Anterior cingulate cortex (tissue), 58 donors: ENCODE measurements at regions not wholly inside any gene's neighbourhood (a gene's known extent, or its start where the extent isn't known, plus 50 kb on each side); places are given as distances from the start of the nearest gene placed in this dataset.

Source experiments
- DNase-seq, 58 donors: peaks; one replicate each; lab custom pipeline; 2025; lab: John Stamatoyannopoulos, UW

DNA sequence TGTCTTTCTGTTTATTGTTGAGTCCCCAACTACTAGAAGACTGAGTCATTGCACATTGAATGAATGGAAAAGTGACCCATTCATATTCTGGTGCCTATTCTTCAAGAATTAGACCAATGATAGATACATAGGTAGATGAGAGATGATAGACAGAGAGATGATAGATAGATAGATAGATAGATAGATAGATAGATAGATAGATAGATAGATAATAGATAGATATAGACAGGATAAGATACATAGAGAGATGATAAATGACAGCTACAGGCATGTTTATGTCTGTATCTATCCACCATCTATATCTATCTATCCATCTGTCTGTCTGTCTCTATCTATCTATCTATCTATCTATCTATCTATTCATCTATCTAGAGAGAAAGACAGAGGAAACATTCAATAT lies 170.3 kb upstream of the ARRDC4 start:
- DNase-seq, result no peak

DNA sequence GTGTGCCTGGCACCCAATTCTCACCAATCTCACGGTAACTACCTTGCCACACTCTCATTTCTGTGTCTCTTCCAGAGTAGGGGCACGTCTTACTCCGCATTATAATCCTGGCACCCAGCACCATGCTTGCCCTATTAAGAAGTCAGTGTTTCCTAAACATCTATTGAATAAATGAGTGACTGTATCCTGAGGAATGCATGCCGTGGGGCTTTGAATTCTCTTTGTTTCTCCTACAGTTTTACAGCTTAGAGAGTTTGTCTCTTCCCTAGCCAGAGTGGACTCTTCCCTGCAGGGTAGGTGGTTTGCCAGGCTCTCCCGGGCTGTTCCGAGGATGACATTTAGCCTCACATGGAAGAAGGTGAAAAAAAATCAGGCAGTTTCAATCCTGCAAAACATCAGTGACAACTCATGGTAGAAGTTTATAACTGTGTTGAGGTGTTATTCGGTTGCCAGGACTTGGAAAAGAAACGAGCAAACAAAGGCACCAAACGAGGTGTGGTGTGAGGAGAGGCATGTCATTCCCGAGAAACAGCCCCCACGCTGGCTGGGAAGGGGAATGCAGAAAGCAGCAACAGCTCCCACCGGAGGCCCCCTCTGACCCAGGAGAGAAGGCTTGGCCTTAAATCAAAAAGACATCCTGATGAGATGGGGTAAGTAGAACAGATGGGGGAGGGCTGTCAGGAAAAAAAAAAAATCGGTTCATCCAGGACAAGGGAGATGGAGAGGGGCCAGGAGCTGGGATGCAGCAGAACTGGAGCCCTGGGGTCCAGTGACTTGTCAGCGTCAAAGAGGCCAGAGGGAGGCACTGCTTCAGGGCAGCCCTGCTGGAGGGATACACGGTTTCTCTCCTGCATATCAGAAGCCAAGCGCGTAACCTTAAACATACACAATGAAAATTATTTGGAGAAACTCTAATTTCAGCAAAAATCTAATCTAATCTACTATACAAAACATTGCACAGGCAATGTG lies 168.4 kb upstream of the ARRDC4 start:
- no peak for DNase-seq

DNA sequence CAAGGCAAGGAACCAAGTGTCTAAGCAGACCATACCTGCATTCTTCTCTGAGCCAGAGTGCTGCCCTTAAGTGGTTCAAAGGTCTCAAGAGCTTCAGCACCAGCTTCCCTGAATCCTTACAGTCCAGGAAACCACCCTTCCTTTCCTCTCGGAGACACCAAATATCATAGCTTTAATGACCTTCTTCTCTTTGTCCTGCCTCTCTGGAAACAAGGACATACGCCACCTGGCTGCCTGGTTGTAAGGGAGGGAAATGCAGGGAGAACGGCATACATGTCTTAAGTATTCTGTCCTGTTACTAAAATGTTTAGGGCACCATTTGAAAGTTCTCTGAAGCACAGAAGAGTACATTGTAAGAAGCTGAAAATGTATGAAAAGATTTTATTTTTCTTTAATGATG lies 155.6 kb upstream of the ARRDC4 start:
- no peak for DNase-seq

DNA sequence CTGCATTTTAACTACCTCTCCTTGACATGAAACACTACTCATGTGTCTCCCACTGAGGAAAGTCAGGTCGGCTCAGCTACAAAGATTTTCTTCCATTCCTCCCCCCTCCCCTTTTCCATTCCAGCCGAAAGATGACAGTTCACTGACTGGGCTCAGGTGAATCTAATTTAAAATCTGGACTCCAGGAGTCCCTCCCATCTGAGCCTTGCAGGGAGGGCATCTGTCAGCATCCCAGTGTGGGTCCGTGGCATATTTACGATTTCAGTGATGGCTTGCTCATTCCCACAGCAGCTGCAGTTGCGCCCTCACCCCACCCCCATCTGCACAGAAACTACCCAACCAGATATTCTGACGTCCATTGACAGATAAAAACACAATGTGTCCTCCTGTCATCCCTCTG lies 153.7 kb upstream of the ARRDC4 start:
- DNase-seq, result no peak

DNA sequence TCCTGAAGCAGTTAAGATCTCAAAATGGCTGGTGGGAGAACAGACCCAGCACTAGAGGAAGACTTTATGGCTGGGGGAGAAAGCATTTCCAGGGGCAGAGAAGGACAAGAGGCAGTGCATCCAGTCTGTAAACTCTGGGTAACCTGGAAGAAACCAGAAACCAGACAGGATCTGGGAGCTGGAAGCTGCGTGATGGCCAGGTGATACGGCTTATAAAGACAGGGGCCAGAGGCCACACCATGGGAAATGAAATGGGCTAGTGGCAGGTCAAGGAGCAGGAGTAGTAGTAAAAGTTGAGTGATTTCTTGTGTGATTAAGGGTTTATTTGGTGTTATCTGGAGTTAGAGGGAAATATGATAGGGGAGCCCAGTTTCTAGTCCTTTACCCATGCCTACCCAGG lies 144.7 kb upstream of the ARRDC4 start:
- DNase-seq, result no peak

DNA sequence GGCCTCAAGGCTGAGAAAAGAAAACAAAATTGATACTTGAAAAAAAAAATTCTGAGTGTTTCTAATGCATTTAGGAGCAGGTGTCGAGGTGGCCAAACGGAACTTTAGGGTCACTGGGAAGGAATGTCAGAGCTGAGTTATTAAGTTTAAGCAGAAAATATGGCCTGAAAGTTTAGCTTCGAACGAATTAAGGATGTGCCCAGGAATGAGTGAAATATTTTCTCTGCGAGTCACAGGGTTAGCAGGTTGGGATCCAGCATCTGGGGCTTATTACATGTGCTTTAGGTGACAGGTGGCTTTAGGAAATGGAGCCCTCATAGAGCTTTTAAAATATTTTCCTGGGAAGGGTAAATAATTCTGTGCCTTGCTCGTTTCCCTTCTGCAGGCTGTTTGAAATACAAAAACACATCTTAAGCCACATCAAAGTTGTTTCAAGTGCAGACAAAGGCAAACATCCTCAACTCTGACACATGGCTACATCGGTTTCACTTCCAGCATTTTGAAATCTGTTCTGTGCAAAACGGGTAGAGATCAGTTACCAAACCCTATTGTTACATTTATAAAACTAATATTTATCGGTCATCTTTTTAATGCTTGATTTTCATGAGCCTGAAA lies 143.1 kb upstream of the ARRDC4 start:
- DNase-seq, result no peak

DNA sequence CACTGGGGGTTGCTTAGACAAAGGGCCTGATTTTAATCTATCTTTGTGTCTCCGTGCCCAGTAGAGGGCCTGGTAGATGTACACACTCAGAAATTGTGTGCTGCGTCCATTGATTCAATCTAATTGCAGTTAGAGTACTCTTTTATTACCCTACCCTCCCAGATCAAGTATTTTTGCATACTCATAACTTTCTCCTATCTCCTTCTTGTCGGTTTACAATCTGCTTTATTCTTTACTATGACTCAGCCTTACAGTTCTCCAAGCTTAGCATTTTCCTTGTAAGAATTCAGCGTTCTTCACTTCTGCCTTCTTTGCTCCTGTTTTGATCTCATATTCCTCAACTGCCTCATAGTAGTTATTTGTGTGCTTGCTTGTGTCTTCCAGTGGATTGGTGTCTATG lies 124.5 kb upstream of the ARRDC4 start:
- DNase-seq, result no peak

DNA sequence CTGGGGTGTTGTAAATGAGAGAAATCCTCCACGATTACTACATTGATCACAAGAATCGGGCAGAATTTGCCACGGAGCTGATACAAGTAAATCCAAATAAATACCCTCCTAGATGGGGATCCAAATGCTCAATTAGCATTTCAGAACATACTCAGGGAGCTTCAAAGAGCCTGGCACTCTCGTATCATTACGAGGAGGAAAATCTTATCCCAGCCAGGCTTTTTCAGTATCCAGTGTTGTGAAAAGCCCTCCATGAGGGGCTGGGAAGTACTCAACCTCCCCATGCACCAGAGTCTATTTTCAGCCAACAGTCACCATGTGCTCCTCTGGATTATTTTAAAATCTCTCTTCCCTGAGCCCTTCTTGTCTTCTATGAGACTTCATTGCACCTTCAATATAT lies 122.6 kb upstream of the ARRDC4 start:
- no peak for DNase-seq

DNA sequence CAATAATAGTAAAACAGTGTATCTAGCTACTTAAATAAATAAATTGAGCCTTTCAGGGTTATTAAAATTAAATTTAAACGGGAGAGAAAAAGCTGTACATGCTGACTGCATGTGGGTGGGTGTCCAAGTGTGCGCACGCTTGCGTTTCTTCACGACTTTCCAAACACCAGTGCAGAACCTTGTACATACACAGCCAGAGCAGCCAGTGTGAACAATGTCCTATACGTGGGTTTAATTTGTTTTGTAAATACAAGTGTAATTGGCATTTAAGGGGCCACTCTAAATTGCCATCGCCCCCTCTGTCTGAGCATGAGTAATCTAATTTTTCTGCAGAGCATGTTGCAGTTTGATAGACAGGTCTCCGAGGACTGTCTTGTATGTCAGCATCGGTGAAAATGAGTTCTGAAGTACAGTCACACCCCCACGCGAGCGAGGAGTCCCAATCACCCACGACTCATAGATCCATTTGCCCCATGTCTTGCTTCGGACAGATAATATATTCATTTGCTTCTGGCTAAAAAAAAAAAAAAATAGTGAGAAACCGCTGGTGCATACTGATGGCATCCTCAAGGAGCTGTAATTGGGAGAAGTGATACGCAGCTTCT lies 121.8 kb upstream of the ARRDC4 start:
- no peak for DNase-seq

DNA sequence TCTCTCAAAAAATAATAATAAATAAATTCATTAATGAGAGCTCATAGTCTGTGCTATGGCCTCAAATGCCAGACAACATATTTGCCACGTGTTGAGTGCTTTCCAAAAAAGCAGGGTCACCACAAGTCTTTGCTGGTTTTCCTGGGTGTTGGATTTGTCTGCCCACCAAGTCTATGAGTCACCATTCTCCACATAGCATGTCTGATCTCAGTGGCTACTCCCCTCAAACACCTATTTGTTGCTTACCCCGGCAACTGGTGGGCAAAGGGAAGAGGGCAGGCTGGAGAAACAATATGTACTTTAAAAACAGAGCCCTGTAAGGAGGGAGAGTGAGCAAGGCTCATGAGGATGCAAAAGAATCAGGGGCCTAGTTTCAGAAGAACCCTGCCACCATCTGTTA lies 120.0 kb upstream of the ARRDC4 start:
- DNase-seq, result no peak

DNA sequence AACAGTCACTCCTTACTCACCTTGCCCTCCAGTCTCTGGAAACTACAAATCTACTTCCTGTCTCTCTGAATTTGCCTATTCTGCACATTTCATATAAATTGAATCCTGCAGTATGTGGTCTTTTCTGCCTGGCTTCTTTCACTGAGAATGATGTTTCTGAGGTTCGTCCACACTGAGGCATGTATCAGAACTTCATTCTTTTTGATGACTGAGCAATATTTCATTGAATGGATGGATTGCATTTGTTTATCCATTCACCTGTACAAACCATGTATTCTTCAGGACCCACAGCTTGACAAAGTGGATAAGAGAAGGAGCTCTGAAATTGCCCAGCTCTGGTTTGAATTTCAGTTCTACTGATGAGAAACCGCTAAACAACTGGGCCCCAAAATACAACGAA lies 118.9 kb upstream of the ARRDC4 start:
- no peak for DNase-seq

DNA sequence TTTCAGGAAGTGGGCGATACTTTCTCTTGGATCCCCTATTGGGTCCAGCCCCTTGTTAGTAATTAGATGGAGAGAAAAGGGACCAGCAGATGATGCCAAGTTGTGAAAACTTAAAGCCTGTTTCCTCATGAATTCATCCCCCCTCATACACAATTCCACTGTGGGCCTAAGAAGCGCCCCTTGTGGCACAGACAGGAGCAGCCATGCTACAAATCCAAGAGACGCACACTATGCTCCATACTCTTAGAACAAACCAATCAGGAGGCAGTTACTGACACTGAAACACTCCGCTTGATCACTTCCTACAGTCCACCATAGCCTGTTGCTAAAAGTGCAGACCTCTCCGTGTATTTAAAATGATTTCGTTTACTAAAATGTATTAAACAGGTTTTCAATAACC lies 111.3 kb upstream of the ARRDC4 start:
- DNase-seq, result no peak

DNA sequence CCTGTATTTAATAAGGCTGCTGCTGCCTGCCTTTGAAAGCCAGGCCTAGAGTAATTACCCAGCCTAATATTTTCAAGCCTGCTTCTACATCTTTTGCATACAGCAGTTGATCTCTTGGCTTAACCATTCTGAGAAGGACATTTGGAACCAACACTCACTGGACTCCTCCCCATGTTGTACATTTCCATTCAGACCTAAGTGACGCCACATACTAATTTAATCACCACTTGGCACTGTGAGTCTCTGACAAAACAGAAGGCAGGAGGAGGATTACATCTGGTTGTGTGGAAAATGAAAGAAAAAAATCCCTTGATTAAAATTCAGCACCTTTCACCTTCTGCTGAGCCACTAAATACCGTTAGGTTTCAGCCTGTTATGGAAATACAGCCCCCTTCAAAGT lies 102.2 kb upstream of the ARRDC4 start:
- peak in 2 of 58 donors; percentile 8 to 16 for DNase-seq

DNA sequence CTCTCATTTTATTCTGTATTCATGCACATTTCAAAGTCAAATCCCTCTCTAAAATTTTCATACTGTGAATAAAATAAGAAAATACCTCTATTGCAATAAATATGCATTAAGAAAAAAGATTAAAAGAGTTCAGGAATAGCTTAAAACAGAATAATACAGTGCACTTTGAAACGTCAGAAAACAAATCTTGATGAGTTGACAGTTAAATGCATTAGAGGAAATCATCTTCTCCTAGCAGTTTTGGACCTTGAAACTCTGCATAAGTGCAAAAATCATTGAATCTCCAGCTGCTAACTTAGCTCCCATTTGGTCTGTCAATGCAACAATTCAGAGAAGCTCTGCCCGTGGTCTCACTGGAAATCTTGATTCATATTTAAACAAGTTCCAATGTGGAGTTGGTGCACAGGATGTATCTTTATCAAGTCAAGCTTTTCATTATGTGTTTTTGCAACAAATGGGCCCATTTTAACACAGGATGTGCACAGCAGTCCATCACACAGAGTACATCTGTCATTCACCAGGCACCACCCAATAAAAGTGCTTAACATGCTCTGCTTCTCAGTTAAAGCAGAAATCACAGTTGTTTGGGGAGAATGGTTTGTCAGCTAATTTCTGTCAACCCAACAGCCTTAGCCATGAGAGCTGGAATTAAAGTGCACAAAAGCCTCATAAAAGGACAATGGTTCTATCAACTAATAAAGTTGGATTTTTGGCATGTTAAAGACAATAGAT lies 98.8 kb upstream of the ARRDC4 start:
- no peak for DNase-seq

DNA sequence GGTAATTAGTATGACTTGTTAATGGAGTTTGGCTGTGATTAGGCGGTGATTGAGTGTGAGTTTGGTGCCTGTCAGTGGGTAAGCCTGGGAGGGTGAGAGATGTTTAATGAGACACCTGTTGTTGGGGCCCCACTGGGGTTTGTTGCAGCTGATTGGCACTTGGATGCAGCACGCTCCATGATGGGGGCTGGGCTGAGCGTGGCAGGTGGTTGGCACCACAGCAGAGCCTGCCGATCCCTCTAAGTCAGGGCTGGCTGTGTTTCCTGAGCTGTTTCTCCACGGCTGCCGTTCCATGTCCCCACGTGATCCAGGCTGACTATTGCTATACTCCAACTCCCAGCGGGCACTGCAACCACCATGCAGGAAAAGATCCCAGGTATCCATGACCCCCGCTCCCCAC lies 93.5 kb upstream of the ARRDC4 start:
- DNase-seq, result peak in 2 of 58 donors; percentile 2

DNA sequence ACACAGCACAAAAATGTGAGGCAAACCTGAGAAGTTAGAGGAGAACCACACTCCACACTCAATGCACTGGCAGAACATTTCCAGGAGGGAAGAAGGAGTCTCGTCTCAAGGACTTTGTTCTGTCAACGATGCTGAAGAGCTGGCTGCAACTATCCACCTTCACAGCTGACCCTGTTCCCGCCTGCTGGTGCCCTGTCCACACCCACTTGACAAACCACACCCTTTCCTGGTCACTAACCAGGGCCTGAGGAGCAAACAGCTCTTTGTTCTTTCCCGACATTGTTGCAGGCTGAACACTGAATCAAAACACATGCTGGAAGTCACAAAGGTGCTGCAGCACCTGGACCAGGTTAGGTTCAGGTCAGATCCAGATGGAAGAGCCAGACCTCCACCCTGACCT lies 92.6 kb upstream of the ARRDC4 start:
- no peak for DNase-seq

DNA sequence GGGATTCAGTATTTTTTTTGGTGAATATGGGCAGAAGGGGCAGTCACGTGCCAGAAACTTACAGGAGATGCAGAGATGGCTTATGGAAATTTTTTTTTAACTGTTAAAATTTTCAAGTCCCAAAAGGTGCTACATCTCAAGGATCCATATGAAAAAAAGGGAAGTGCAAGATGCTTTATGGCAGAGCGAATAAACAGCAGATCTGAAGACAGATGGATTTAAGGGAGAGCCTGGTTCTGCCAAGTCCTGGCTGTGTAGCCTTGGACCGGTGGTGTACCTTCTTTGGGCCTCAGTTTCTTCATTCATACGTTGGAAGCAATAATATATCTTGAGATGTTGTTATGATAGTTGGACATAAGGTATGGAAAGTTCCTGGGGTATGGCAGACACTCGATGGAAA lies 91.5 kb upstream of the ARRDC4 start:
- no peak for DNase-seq

DNA sequence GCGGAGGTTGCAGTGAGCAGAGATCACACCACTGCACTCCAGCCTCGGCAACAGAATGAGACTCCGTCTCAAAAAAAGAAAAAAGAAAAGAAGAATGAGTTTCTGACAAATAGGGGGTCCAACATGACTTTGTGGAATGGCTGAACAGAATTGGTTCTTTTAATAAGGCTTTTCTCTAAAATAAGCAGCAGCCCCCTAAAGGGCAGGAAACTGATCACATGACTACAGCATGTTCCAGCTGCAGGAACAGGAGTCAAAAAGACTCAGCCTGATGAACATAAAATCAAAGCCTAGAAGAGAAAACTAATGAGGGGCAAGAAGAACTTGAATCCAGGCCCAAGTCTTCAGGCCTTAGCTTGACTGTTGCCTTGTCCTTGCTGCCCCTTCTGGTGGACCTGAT lies 89.7 kb upstream of the ARRDC4 start:
- no peak for DNase-seq

DNA sequence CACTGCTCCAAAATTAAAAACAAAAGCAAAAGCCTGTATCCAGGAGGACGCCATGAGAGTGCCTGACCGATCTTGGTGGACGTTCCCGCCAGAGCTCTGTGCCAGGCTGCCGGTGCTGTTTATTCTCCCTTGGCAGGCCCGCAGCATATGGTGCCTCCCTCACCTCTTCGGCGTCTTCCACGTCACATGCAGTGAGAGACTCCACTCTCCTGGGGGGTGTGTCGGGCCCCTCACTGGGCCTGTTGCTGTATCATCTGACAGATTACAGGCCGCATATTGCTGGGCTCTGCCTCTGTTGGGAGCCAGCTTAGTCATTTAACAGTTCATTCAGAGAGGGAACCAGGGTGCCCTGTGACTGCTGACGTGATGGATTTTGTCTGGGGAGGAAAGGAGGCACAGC lies 86.4 kb upstream of the ARRDC4 start:
- DNase-seq, result no peak

DNA sequence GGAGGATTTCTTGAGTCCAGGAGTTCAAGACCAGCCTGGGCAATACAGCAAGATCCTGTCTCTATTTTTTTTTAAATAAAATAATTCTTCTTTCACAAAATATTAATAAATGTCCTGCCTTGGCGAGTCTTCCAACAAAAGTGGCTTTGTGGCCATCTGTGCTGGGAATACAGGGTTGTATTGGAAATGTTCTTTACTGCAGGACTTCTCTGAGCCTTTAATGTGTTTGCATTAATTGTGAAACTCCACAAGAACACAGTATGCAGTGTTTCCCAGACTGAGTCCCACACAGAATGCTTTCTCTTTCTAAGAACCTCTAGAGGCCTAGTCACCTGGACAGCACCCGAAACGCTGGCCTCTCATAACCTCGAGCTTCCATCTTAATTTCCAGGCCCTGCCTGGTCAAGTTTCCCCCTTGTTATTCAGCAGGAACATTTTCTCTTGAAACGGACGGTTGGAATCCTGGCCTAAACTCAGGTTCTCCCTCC lies 85.4 kb upstream of the ARRDC4 start:
- DNase-seq, result no peak
